Gastroesophageal sphincter (tissue), 4 donors: ENCODE measurements at regions not wholly inside any gene's neighbourhood (a gene's known extent, or its start where the extent isn't known, plus 50 kb on each side); places are given as distances from the start of the nearest gene placed in this dataset.

Experiments
- ATAC-seq: fragments of 150-250 bp; one replicate; pipeline ENCODE4 v1.9.1; 2016; ENCODE audit warnings: mild to moderate bottlenecking, moderate library complexity
- H3K27ac ChIP-seq, 4 donors: fragments of 200-600 bp; sonication (generic) in 3 of 4; 1 replicate in 3 of 4; 2 replicates in 1 of 4; pipeline ENCODE4 v1.5.1; 2016 to 2019
- H3K27me3 ChIP-seq: fragments of 200-600 bp; sonication (generic); one replicate; pipeline ENCODE4 v1.5.1; 2019
- H3K36me3 ChIP-seq, 2 donors: fragments of 200-600 bp; sonication (generic); one replicate each; pipeline ENCODE4 v1.5.1; 2019; ENCODE audit warnings: control low read depth in 1 of 2
- H3K4me1 ChIP-seq, 3 donors: fragments of 200-600 bp; sonication (generic); 1 replicate in 2 of 3; 2 replicates in 1 of 3; pipeline ENCODE4 v1.5.1; 2016 to 2019; ENCODE audit warnings: control low read depth in 2 of 3
- H3K4me3 ChIP-seq, 2 donors: fragments of 200-600 bp; sonication (generic); one replicate each; pipeline ENCODE4 v1.5.1; 2019; ENCODE audit warnings: mild to moderate bottlenecking in 1 of 2, moderate library complexity in 1 of 2
- H3K9me3 ChIP-seq, 3 donors: fragments of 200-600 bp; sonication (generic); one replicate each; pipeline ENCODE4 v1.5.1; 2017 to 2019; ENCODE audit warnings: control low read depth in 2 of 3
- CTCF ChIP-seq, 4 experiments: fragments of 200-600 bp in 2 of 4; fragments of 450-650 bp in 2 of 4; sonication (generic) in 1 of 4; IDR thresholded peaks; one replicate each; pipeline ENCODE4 v1.5.1; 2017 to 2019; ENCODE audit warnings: antibody characterized with exemption in 4 of 4, mild to moderate bottlenecking in 2 of 4, moderate library complexity in 2 of 4
- EP300 ChIP-seq: sonication (generic); formaldehyde crosslinking; IDR thresholded peaks from one replicate; pipeline ENCODE4 v1.6.1; 2017; ENCODE audit warnings: antibody characterized with exemption, mild to moderate bottlenecking
- POLR2A ChIP-seq, 2 donors: fragments of 450-650 bp; IDR thresholded peaks; one replicate each; pipeline ENCODE4 v1.6.1; 2017; ENCODE audit warnings: antibody characterized with exemption in 2 of 2, mild to moderate bottlenecking in 2 of 2, moderate library complexity in 1 of 2
- POLR2AphosphoS5 ChIP-seq: sonication (generic); formaldehyde crosslinking; IDR thresholded peaks from one replicate; pipeline ENCODE4 v1.6.1; 2017; ENCODE audit warnings: antibody characterized with exemption
- WGBS, 2 donors: methylation state at CpG; one replicate each; pipeline ENCODE4 v1.1.5; 2018; ENCODE audit warnings: low coverage in 1 of 2; 5-methylcytosine and 5-hydroxymethylcytosine counted together

GRCh38 chr2:18373664-18374063 is 186.8 kb downstream of the RDH14 start:
- TF ChIP-seq POLR2AphosphoS5 (no peak), EP300 (no peak), POLR2A (IDR thresholded peaks at IDR 0.05) (no peak), CTCF (IDR thresholded peaks at IDR 0.05) (no peak)
- no peaks in the 10 kb centered on the region for H3K27me3 ChIP-seq
- WGBS, 2 donors = 67 to 68% methylated on average over 2 of the region's 2 CpGs
- H3K4me1 ChIP-seq = peaks cover 0 to 8% (median 0%) of the 10 kb centered on the region in 3 donors
- H3K27ac ChIP-seq = no peak overlapping the region
- no peak overlapping the region for H3K4me3 ChIP-seq
- H3K36me3 ChIP-seq = no peaks in the 10 kb centered on the region
- no peak for ATAC-seq
- no peaks in the 10 kb centered on the region for H3K9me3 ChIP-seq

- no peaks in the 10 kb centered on the region for H3K27me3 ChIP-seq
- WGBS, 2 donors = 75 to 100% methylated on average over 1 of the region's 1 CpG
- no peak overlapping the region for H3K4me3 ChIP-seq
- H3K27ac ChIP-seq = no peak overlapping the region
- H3K4me1 ChIP-seq = peaks cover 0 to 8% (median 0%) of the 10 kb centered on the region in 3 donors
- ATAC-seq = no peak
- TF ChIP-seq POLR2A (IDR thresholded peaks at IDR 0.05) (no peak), EP300 (no peak), POLR2AphosphoS5 (no peak), CTCF (IDR thresholded peaks at IDR 0.05) (no peak)
- H3K36me3 ChIP-seq = no peaks in the 10 kb centered on the region
- no peaks in the 10 kb centered on the region for H3K9me3 ChIP-seq
Observed at GRCh38 chr2:18373081-18373480, 187.4 kb downstream of the RDH14 start.

- Histone ChIP-seq H3K4me3 (no peak overlapping the region), H3K36me3 (no peaks in the 10 kb centered on the region), H3K27me3 (no peaks in the 10 kb centered on the region), H3K27ac (no peak overlapping the region), H3K4me1 (peaks cover 0 to 8% (median 0%) of the 10 kb centered on the region in 3 donors), H3K9me3 (no peaks in the 10 kb centered on the region)
- TF ChIP-seq EP300 (no peak), POLR2A (IDR thresholded peaks at IDR 0.05) (no peak), CTCF (IDR thresholded peaks at IDR 0.05) (no peak), POLR2AphosphoS5 (no peak)
- ATAC-seq = no peak
Observed at GRCh38 chr2:18372641-18373040, 187.8 kb downstream of the RDH14 start.

- Histone ChIP-seq H3K4me1 (no peaks in the 10 kb centered on the region), H3K36me3 (no peaks in the 10 kb centered on the region), H3K4me3 (no peak overlapping the region), H3K27ac (no peak overlapping the region), H3K9me3 (no peaks in the 10 kb centered on the region), H3K27me3 (no peaks in the 10 kb centered on the region)
- 94 to 100% methylated on average over 1 to 2 of the region's 2 CpGs for WGBS, 2 donors
- TF ChIP-seq POLR2A (IDR thresholded peaks at IDR 0.05) (no peak), EP300 (no peak), POLR2AphosphoS5 (no peak), CTCF (IDR thresholded peaks at IDR 0.05) (no peak)
- no peak for ATAC-seq
Observed at GRCh38 chr2:18369760-18370159, 190.7 kb downstream of the RDH14 start.

GRCh38 chr2:18368008-18368407 is 192.4 kb downstream of the RDH14 start:
- no peak for ATAC-seq
- Histone ChIP-seq H3K4me1 (no peaks in the 10 kb centered on the region), H3K27me3 (no peaks in the 10 kb centered on the region), H3K27ac (no peak overlapping the region), H3K9me3 (no peaks in the 10 kb centered on the region), H3K36me3 (no peaks in the 10 kb centered on the region), H3K4me3 (no peak overlapping the region)
- no peak for TF ChIP-seq POLR2A (IDR thresholded peaks at IDR 0.05)
- no peak for TF ChIP-seq POLR2AphosphoS5
- no peak for TF ChIP-seq CTCF (IDR thresholded peaks at IDR 0.05)
- no peak for TF ChIP-seq EP300
- 66 to 80% methylated on average over 2 of the region's 2 CpGs for WGBS, 2 donors
